HT-29 (cell line): ENCODE measurements at regions not wholly inside any gene's neighbourhood (a gene's known extent, or its start where the extent isn't known, plus 50 kb on each side); places are given as distances from the start of the nearest gene placed in this dataset.
"Not testable (repeated sequence)": the region's sequence is repeated elsewhere in the genome, so short reads cannot be mapped to it uniquely, and the experiment has no call there.

Experiments
- DNase-seq: peaks from one replicate; pipeline ENCODE4 v3.0.0-alpha.2; 2015; ENCODE audit warnings: low spot score

- DNase-seq, result no peak
Observed at GRCh38 chr20:53748821-53749421, 155.3 kb upstream of the ZNF217 start.

GRCh38 chr20:53748176-53748575, 154.5 kb upstream of the ZNF217 start:
- peak; percentile 94 for DNase-seq

GRCh38 chr20:53743607-53744260, 150.1 kb upstream of the ZNF217 start:
- DNase-seq, result no peak

- DNase-seq, result no peak
Observed at GRCh38 chr20:53742685-53743081, 149.0 kb upstream of the ZNF217 start.

- DNase-seq, result peak; percentile 25
Observed at GRCh38 chr20:53741726-53742028, 148.0 kb upstream of the ZNF217 start.

GRCh38 chr20:53739799-53740785, 146.5 kb upstream of the ZNF217 start:
- peak; percentile 71 for DNase-seq

GRCh38 chr20:53738945-53739798, 145.5 kb upstream of the ZNF217 start:
- peak; percentile 79 for DNase-seq

- DNase-seq, result peak; percentile 98
Observed at GRCh38 chr20:53738039-53738944, 144.7 kb upstream of the ZNF217 start.

GRCh38 chr20:53737396-53738038, 143.9 kb upstream of the ZNF217 start:
- peak; percentile 53 for DNase-seq

- DNase-seq, result no peak
Observed at GRCh38 chr20:53736757-53737395, 143.2 kb upstream of the ZNF217 start.

- peak; percentile 78 for DNase-seq
Observed at GRCh38 chr20:53736122-53736756, 142.6 kb upstream of the ZNF217 start.

GRCh38 chr20:53735536-53736050, 142.0 kb upstream of the ZNF217 start:
- DNase-seq, result peak; percentile 70

- no peak for DNase-seq
Observed at GRCh38 chr20:53734006-53734688, 140.5 kb upstream of the ZNF217 start.

GRCh38 chr20:53731595-53731994, 138.0 kb upstream of the ZNF217 start:
- DNase-seq, result no peak

- no peak for DNase-seq
Observed at GRCh38 chr20:53728359-53728758, 134.7 kb upstream of the ZNF217 start.

- DNase-seq, result not testable (repeated sequence)
Observed at GRCh38 chr20:53727239-53727638, 133.6 kb upstream of the ZNF217 start.

GRCh38 chr20:53725575-53725970, 131.9 kb upstream of the ZNF217 start:
- DNase-seq, result no peak

GRCh38 chr20:53723621-53724020, 130.0 kb upstream of the ZNF217 start:
- no peak for DNase-seq
